Testis (tissue), 2 donors: ENCODE measurements at regions not wholly inside any gene's neighbourhood (a gene's known extent, or its start where the extent isn't known, plus 50 kb on each side); places are given as distances from the start of the nearest gene placed in this dataset.

ENCODE experiments used
- CTCF ChIP-seq, 3 experiments: fragments of 450-650 bp in 2 of 3; fragments of 200-600 bp in 1 of 3; sonication (generic) in 1 of 3; IDR thresholded peaks; one replicate each; pipeline ENCODE4 v1.5.1; 2016 to 2019; ENCODE audit warnings: antibody characterized with exemption in 3 of 3, mild to moderate bottlenecking in 2 of 3, moderate library complexity in 1 of 3
- POLR2A ChIP-seq: fragments of 450-650 bp; IDR thresholded peaks from one replicate; pipeline ENCODE4 v1.6.1; 2017; ENCODE audit warnings: antibody characterized with exemption, mild to moderate bottlenecking, moderate library complexity

GRCh38 chr15:97717806-97718205 is 242.7 kb upstream of the ARRDC4 start:
- no peak for TF ChIP-seq CTCF (IDR thresholded peaks at IDR 0.05)
- no peak for TF ChIP-seq POLR2A
